Stimulated activated CD8-positive, alpha-beta memory T cell treated with anti-CD3 and anti-CD28 coated beads, Interleukin-7, amount 100 ng/mL, for 1 hour (primary cell): ENCODE measurements at regions not wholly inside any gene's neighbourhood (a gene's known extent, or its start where the extent isn't known, plus 50 kb on each side); places are given as distances from the start of the nearest gene placed in this dataset.

Source experiments
- DNase-seq, 2 donors: peaks; one replicate each; pipeline ENCODE4 v3.0.0-alpha.2; 2020; ENCODE audit warnings: low read depth in 2 of 2

DNA sequence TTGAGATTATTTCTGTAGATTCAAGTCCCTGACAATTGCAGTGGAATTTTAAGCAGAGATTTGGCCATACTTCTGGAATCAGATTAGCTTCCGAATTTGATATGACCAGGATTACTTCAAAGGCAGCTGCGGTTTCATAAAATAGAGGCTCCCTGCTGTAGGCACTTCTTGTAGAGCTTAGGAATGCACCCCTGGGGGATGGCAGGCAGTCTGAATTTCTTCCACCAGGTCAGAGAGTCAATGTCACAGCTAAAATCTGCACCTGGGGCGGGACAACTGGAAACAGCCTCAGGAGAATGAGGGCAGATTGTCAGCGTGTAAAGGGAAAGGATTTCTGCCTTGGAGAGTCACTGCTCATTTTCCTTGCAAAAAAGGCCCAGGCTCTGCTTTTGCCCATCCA is 182.6 kb downstream of the ARRDC4 start:
- DNase-seq: no peak

DNA sequence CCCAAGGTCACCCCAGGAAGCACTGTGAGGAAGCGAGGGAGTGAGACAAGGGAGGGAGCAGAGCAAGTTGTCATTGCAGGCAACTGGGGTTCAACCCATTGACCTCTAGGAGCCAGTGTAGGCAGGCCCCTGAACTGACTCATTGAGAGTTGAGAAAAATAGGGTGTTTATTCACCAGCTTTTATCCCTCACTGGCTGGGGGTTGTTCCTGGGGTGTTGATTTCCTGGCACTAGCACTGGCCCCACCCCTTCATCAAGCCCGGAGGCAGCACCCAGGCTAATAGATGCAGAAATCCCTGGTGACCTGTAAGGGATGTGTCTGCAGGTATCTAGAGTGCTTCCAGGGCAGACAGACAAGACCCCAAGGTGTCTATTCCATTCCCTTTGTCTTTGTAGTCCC is 183.9 kb downstream of the ARRDC4 start:
- no peak for DNase-seq

DNA sequence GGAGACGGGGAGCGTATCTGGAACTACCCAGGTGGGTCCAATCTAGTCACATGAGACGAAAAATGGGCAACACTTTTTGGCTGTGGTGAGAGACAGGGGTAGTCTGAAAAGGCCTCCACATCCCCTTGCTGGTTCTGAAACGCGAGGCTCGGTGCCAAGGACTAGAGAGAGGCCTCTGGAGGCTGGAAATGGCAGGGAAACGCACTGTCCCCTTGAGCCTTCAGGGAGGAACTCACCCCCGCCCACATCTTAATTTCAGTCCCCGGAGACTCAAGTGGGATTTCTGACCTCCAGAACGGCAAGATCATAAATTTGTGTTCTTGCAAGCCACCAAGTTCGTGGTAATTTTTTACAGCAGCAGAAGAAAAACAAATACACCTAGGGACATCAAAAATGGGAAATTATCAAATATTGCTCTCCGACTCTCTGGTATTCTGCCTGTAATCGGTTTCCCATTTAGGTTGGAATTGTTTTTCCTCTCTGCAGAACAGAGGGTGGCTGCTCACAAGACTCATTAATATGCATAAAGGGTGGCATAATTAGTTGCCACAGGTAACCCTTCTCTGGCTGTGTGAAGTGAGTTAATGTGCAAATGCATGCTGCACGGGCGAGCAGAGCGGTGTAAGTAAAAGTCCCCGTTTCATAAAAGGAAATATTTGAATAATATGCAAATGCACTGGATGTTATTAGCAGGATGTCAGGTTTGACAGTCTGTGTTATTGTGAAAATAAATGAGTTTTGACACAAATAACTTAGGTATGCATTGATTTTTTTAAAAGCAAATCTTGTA is 185.7 kb downstream of the ARRDC4 start:
- no peak for DNase-seq

DNA sequence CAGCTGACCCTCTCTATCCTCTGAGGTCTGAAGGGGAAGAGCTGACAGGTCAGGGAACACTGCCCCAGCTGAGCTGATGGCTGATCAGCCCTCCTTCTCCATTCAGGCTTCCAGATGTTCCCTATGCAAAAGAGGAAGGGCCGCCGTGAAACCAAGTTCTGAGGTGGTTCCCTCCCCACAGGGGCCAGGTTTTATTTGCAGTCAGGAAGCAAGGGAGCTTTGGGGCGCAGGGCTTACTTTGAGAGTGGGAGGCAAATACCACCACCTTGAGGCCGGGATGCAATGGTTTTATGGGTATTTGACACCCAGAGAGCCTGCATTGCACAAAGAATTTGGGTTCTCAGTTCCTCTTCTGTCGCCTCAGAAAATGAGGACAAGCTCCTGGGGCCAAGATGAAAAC is 186.9 kb downstream of the ARRDC4 start:
- no peak for DNase-seq

DNA sequence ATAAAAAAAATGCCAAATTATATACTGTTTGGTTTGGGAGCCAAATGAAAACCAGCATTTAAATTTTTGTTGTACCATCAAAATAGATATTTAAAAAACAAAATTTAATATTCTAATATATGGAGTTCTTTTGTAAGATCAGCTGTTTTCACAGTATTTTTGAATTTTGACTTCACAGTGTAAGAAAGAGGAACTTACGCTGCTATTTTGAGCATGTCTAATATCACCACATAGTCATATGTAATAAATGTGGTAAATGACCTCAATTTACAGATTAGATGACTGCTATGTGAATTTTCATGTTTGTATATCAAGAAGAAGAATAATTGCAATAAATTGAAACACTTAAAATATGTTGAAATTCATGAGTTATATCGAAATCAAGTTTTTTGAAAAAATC is 189.6 kb downstream of the ARRDC4 start:
- no peak for DNase-seq

DNA sequence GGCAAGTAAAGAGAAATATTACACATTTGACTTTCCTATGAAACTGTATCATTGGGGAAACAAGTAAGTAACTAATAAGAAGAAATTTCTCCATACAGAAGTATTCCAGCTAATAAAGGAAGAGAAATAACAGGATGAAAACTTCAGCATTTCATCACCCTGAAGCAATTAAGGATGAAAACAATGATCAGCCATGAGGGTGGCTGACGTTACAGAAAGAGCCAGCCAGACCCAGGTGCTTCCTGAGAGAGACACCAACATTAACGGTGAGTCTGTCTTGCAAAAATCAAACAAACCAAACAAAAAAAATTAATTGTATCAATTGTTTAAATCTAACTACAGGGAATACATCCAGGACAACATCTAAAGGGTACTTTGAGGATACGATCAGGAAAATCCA is 190.0 kb downstream of the ARRDC4 start:
- DNase-seq: no peak

DNA sequence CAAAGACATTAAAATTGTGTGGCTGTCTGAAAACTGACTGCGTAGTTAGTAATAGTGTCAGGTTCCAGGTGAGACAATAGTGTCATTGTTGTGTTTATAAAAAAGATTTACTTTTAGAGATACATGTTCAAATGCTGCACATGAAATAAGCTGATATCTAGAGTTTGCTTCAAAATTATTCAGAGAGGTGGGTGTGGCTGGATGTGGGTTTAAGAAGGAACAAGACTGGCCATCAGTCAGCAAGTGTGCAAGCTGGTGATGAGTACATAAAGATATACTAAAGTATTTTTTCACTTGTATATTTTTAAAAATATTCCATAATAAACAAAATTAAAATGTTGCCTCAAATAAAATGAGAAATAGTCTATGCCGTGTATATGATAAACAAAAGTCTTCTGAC is 190.6 kb downstream of the ARRDC4 start:
- DNase-seq: no peak

DNA sequence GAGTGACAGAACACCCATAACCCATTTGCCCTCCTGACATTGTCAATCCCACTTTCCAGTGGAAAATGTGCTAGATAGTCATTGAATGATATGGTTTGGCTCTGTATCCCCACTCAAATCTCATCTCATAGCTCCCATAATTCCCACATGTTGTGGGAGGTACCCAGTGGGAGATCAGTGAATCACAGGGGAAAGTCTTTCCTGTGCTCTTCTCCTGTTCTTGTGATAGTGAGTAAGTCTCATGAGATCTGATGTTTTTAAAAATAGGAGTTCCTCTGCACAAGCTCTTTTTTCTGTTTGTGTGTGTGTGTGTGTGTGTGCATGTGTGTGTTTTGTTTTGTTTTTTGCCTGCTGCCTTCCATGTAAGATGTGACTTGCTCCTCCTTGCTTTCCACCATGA is 191.7 kb downstream of the ARRDC4 start:
- DNase-seq: no peak

DNA sequence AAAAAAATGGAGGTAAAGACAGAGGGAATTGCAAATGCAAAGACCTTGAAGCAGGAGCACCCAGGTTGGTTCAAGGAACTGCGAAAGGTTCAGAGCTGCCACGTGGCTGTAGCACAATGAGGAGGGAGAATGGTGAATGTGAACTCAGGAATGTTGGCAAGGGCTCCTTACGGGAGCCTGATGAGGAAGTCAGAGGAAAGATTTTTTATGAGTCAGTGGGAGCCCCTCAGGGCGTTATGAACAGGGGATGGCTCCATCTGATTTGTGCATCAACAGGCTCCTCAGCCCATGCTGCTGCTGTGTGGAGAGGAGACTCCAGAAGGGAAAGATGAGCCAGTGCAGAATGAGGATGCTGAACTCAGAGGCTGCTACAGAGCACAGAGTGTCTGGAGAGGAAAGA is 194.4 kb downstream of the ARRDC4 start:
- no peak for DNase-seq

DNA sequence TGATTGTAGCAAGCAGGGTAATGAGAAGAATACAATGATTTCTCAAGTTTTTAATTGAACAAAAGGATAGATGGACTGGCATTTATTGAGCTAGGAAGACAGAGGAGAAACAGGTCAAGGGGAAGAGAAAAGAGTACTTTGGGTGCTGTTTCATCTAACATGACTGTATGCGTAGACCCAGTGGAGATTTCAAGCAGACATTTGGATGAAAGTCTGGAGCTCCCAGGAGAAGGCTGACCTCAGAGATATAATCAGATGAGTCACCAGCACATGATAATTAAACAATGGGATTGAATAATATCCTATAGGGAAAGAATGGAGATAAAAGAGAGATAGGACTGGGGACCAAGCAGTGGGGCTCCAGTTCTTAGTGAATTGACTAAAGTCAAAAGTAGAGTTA is 194.9 kb downstream of the ARRDC4 start:
- DNase-seq: no peak

DNA sequence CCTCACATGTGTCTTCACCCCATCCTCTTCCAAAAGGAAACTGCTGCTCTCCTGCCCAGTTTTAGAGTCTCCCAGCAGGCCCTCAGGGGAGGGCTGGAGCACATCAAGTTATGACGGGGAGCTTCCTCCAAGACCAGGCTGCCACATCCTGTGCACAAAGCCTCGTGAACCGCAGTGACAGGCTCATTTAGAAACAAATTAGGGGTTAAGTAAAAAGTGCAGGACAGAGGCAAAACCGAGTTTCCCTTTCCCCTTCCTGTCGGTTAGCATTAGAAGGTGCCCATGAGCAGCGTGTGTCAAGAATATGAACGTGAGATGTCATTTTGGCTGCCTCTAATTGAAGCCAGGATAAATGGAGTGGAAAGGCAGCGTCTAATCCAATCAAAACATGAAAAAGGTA is 199.7 kb downstream of the ARRDC4 start:
- peak in 1 of 2 donors; percentile 7 for DNase-seq

DNA sequence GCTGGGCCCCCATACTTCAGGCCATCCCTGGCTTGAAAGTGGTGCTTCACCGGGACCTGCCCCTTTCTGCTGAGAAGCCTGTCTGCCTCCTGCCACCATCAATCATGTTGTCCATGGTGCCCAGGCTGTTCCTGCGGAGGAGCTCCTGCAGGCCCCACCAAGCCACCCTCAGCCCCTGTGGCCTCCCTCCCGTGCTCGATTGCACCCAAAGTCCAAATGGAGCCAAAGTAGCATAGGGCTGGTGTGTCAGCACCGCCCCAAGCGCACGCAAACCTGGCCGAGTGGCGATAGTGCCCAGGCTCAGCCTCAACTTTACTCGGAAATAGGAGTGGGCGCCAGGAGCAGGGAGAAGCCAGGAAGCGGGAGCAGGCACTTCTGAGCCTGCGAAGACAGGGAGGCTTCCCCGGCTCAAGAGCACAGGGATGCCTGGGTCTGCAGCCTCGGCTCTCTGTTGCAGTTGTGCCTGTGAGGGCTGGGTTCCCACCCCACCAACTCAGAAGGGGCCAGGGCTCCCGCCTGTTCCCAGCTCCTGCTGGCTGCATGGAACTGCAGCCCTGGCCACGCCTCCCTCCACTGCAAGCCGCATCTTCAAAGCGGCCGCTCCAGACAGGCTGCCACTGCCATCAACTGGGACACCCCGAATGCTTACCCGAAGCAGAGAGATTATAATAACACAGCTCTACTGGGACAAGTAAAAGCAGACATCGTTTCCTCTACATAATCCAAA is 203.0 kb downstream of the ARRDC4 start:
- DNase-seq: no peak

DNA sequence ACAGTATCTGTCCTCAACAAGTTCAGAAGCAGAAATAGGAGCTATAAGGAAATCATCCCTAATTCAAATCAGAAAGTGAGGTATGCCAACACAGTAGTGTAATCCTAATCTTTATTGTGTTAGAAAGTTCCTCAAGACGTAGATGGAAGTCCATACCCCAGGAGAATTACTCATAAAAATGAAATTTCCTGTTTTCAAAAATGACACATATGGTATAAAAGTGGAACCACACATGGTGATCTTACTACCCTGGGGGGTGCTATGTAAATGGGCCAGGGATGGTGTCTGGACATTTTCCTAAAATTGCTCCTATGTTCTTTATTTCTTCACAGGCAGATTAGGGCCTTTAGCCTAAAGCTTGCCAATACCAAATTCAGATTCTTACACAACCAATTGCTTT is 204.1 kb downstream of the ARRDC4 start:
- DNase-seq: no peak

DNA sequence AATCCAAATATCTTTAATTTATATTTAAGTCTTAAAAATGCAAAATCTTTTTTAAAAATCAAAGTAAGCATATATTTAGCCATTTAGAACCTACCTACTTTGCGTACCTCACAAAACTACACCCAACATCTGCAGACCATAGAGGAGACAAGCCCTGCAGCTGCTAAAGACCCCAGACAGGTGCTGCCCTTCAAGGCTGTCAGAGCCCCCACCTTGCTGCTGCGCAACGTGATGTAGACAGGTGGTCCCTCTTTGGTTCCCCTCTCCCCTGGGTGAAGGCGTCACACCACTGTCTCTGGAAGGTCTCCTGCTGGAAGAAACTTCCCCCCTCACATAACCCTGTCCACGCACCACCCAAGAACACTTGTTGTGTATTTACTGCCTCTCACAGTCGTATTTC is 204.5 kb downstream of the ARRDC4 start:
- no peak for DNase-seq

DNA sequence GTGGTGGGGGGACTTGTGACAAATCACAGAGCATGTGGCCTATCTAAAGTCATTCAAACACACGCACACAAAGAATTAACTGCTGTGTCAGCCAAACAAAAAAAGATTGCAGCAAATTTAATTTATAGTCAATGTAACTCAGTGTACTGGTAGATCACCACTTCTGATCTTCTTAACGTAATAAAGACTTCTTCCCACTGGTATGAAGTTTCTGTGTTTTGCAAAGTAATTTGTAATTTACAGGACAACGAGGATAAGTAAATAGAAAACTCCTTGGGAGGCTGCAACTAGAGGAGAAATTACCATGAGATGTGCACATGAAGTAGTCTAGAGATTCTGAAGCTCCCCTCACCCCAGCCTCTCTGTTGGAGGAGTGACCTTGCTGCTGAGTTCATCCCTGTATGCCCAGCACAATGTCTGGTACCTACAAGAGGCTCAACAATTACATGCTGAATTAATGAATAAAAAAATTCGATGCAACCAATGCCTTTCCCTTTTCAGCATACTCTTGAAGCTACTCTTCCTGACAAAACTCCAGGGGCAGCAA is 207.3 kb downstream of the ARRDC4 start:
- no peak for DNase-seq

DNA sequence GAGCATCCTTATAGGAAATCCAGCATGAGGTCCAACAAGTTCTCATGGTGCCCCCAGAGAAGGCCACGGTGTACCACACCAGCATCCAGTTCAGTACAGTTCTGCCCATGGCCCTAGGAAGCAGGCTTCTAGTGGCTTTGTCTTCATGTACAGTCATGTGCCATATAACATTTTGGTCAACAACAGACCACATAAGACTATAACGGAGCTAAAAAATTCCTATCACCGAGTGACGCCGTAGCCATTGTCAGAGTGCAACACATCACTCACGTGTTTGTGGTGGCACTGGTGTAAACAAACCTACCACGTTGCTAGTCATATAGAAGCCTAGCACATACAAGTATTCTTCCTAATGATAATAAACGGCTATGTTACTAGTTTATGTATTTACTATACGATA is 209.0 kb downstream of the ARRDC4 start:
- DNase-seq: no peak

DNA sequence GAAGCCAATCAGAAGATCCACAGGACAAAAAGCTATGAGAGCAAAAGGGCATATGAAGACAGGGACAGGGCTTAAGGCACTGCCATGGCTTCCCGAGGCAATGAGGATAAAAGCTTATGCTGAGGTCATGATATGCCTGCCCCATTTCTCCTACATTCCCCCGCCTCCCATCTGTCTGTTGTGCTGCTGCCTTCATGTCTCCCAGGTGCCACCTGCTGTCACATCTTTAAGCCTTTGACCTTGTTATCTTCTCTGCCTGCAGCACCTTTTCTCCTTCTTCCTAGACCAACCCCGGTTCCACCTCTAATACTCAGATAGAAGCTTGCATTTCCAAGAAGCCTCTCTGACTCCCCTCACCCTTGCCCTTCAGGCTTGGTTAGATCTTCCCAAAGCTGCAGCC is 213.8 kb downstream of the ARRDC4 start:
- no peak for DNase-seq

DNA sequence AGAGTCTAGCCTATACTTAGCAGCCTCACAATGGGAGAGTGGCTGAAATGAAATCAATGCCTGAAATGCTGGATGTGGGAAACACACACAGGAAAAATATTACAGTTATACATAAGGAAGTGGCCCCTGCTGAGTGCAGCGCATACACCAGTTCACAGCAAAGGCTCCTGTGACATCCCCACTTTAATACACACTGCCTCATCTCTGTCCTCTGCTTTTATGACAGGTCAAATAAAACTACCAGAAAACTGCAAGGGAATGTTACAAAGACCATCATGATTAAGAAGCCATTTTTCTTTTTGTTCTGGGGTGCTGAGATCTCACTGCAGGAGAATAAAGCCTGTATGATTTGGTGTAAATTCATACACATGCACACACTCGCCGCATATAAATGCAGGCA is 214.3 kb downstream of the ARRDC4 start:
- DNase-seq: no peak

DNA sequence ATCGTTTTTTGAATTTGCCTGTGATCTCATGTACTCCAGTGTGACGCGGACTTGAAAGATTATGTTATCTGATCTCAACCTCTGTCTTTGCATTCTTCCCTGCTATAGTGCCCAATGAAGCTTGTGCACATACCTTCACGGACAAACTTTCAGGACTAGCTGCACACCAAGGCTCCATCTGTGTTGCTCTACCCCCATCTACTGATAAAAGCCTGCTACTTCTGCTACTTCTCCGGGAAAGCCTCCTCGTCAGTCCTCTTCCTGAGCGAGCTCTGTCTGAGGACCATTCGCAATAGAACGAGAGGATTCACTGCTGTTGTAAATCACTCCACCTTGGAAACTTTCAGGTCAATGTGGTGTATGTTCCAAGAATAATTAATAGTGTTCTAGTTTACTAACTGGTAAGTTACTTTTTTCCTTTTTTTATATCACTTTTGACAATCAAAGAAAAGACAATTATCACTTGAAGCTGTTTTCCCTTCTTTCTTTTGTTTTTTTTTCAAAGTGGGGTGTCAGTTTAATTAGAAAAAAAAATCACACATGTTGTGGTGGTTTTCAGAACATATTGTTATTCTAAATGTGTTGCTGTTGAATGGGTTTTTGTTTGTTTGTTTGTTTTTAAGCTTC is 217.6 kb downstream of the ARRDC4 start:
- no peak for DNase-seq

DNA sequence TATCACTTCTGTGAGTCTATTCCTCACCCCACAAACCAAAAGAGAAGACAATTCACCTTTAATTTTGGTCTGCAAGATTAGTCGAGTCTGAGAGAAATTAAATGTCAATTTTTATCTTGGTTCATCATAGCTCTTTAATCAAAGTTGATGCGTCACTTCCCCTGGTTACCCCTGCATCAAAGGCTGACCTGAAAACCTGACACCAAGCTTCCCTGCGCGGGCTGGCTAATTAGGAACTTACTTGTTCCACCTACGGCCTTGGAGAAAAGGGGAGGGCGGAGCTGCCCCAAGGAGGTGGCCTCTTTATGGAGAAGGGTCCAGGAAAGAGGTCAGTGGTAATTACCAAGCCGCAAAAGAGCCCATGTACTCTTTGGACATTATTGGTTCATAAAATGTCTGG is 218.4 kb downstream of the ARRDC4 start:
- no peak for DNase-seq

DNA sequence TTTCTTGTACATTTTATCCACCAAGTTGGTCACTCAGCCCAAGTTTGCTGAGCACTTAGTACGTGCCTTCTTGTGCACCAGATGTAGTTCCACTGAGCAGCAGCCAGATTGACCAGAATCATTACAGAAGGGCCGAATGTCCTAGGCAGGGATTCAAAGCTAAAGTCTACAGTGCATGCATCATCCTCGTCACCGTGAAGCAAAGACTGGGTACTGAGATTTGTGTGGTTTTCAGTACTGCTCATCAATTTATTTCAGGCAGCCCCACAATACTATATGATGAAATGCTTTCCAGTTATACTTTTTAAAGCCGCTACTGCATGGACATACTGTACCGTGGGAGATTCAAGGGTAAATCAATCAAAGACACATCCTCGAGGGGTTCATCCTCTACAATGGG is 227.0 kb downstream of the ARRDC4 start:
- DNase-seq: no peak

DNA sequence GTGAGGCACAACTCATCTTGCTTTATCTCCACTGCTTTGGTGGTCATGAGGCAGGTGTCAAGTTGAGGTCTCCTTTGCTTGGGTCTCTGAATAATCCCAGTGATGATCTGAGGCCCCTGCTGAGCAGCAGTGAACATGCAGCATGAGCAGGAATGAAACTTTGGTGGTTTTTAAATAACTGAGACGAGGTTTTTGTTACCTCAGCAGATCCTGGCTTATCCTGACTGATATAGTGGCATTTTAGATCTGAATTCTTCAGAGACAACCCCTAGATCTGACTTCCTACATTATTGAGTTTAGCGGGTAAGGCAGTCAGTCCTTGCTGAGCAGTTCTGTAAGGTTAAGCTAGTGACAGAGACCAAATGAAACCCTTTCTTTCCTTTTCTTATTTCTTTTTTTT is 230.4 kb downstream of the ARRDC4 start:
- DNase-seq: no peak

DNA sequence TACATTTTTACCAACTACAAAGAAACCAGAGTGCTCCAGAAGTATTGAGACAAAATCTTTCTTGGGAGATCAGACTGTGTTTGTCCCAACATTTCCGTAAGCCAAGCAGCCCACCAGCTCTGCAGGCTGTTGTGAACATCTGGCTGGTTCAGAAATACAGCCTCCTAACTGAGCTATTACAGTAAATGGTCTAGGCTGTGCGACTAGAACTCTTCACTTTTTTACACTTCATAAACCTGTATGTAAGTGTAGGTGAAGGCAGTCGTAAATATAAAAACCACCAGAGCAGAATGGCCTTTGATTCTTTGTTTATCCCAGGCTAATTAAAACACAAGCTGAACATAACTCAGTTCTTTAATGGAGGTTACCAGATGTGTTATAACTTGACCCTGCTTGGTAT is 235.3 kb downstream of the ARRDC4 start:
- no peak for DNase-seq
